IMR-90 (cell line): ENCODE measurements at regions not wholly inside any gene's neighbourhood (a gene's known extent, or its start where the extent isn't known, plus 50 kb on each side); places are given as distances from the start of the nearest gene placed in this dataset.

ENCODE experiments used
- ATAC-seq: fragments of 200-7000 bp; cut with Tn5 transposase; 2 replicates; pipeline ENCODE4 v1.9.1; 2020; ENCODE audit warnings: low read depth, mild to moderate bottlenecking, moderate library complexity
- BruUV-seq: library from RNA; stranded (reverse); fragments of 400-500 nt; replicated peaks from 2 replicates; lab custom pipeline; 2021; lab: Mats Ljungman, UMichigan
- CTCF ChIA-PET: fragments of 300-600 bp; formaldehyde crosslinking; extraction: SDS; loops from one replicate; lab custom pipeline; 2021; ENCODE audit warnings: antibody characterized with exemption; lab: Yijun Ruan, JAX
- POLR2A ChIA-PET: fragments of 300-600 bp; sonication (Branson Sonifier 250); formaldehyde crosslinking; loops from one replicate; lab custom pipeline; 2022; ENCODE audit warnings: antibody characterized with exemption; ENCODE audit not compliant: unreplicated experiment; lab: Charles Lee
- DNase-seq: peaks from one replicate; pipeline ENCODE4 v3.0.0; 2013
- H2AFZ ChIP-seq: replicated peaks from 2 replicates; pipeline ENCODE3; 2013; ENCODE audit warnings: low read length, mild to moderate bottlenecking; ENCODE audit not compliant: poor library complexity
- H2AK5ac ChIP-seq: 2 replicates; pipeline ENCODE4 v1.6.1; 2013; ENCODE audit warnings: low read depth, low read length, inconsistent platforms
- H2AK9ac ChIP-seq: replicated peaks from 2 replicates; pipeline ENCODE3; 2013; ENCODE audit warnings: mild to moderate bottlenecking, low read depth, low read length, moderate library complexity; ENCODE audit not compliant: poor library complexity
- H2BK120ac ChIP-seq: 2 replicates; pipeline ENCODE4 v1.6.1; 2013; ENCODE audit warnings: low read depth, low read length, inconsistent platforms
- H2BK15ac ChIP-seq: 3 replicates; pipeline ENCODE4 v1.6.1; 2013; ENCODE audit warnings: low read depth, low read length, inconsistent platforms
- H2BK20ac ChIP-seq: 2 replicates; pipeline ENCODE4 v1.6.1; 2013; ENCODE audit warnings: low read depth, mild to moderate bottlenecking, inconsistent platforms, low read length, moderate library complexity
- H2BK5ac ChIP-seq: 2 replicates; pipeline ENCODE4 v1.6.1; 2013; ENCODE audit warnings: mild to moderate bottlenecking, low read depth, low read length, inconsistent platforms; ENCODE audit not compliant: poor library complexity, severe bottlenecking
- H3K14ac ChIP-seq: replicated peaks from 2 replicates; pipeline ENCODE4 v1.6.1; 2013; ENCODE audit warnings: low read depth, low read length, inconsistent platforms
- H3K18ac ChIP-seq: 2 replicates; pipeline ENCODE4 v1.6.1; 2013; ENCODE audit warnings: low read depth, low read length, control low read depth
- H3K23ac ChIP-seq: 2 replicates; pipeline ENCODE4 v1.6.1; 2013; ENCODE audit warnings: low read depth, low read length, inconsistent platforms
- H3K27ac ChIP-seq: 2 replicates; pipeline ENCODE4 v1.5.1; 2013; ENCODE audit warnings: mild to moderate bottlenecking, control low read depth, low read length; ENCODE audit not compliant: insufficient read depth
- H3K27me3 ChIP-seq: 2 replicates; pipeline ENCODE4 v1.6.1; 2013; ENCODE audit warnings: low read length; ENCODE audit not compliant: control insufficient read depth, insufficient read depth
- H3K36me3 ChIP-seq: 2 replicates; pipeline ENCODE4 v1.6.1; 2013; ENCODE audit warnings: low read length, mixed read lengths; ENCODE audit not compliant: control insufficient read depth, insufficient read depth
- H3K4ac ChIP-seq: 2 replicates; pipeline ENCODE4 v1.6.1; 2013; ENCODE audit warnings: low read depth, low read length, inconsistent platforms
- H3K4me1 ChIP-seq: 2 replicates; pipeline ENCODE4 v1.6.1; 2013; ENCODE audit warnings: low read length, mixed read lengths; ENCODE audit not compliant: control insufficient read depth, insufficient read depth
- H3K4me2 ChIP-seq: 2 replicates; pipeline ENCODE4 v1.6.1; 2013; ENCODE audit warnings: low read depth, mild to moderate bottlenecking, control low read depth, low read length, moderate library complexity
- H3K4me3 ChIP-seq: 2 replicates; pipeline ENCODE4 v1.5.1; 2013; ENCODE audit warnings: low read depth, mild to moderate bottlenecking, control low read depth, low read length, moderate library complexity; ENCODE audit not compliant: insufficient read depth
- H3K56ac ChIP-seq: 2 replicates; pipeline ENCODE4 v1.6.1; 2013; ENCODE audit warnings: low read length, inconsistent platforms; ENCODE audit not compliant: insufficient read depth; ENCODE audit errors: extremely low read depth
- H3K79me1 ChIP-seq, 2 experiments: 2 replicates each; pipeline ENCODE4 v1.6.1; 2013; ENCODE audit warnings: low read length in 2 of 2, inconsistent platforms in 1 of 2, low read depth in 1 of 2
- H3K9ac ChIP-seq: 2 replicates; pipeline ENCODE4 v1.6.1; 2013; ENCODE audit warnings: low read depth, low read length, control low read depth
- H3K9me1 ChIP-seq: 2 replicates; pipeline ENCODE4 v1.6.1; 2013; ENCODE audit warnings: low read length, inconsistent platforms; ENCODE audit not compliant: insufficient read depth
- H3K9me3 ChIP-seq: 2 replicates; pipeline ENCODE4 v1.6.1; 2013; ENCODE audit warnings: low read length; ENCODE audit not compliant: control insufficient read depth, insufficient read depth
- H4K20me1 ChIP-seq: 2 replicates; pipeline ENCODE4 v1.6.1; 2013; ENCODE audit warnings: low read length, inconsistent platforms; ENCODE audit not compliant: insufficient read depth
- H4K5ac ChIP-seq: 2 replicates; pipeline ENCODE4 v1.6.1; 2013; ENCODE audit warnings: mild to moderate bottlenecking, low read depth, low read length, control low read depth
- H4K8ac ChIP-seq, 2 experiments: 2 replicates each; pipeline ENCODE4 v1.6.1; 2013; ENCODE audit warnings: low read depth in 2 of 2, low read length in 2 of 2, control low read depth in 1 of 2, inconsistent platforms in 1 of 2
- H4K91ac ChIP-seq: 2 replicates; pipeline ENCODE4 v1.6.1; 2013; ENCODE audit warnings: low read depth, low read length, inconsistent platforms; ENCODE audit not compliant: insufficient read depth
- BHLHE40 ChIP-seq: fragments of 150-350 bp; IDR thresholded peaks from 2 replicates; pipeline ENCODE4 v1.6.1; 2016; ENCODE audit warnings: mild to moderate bottlenecking, low read depth, low read length
- CEBPB ChIP-seq: IDR thresholded peaks from 2 replicates; pipeline ENCODE4 v1.6.1; 2012; ENCODE audit warnings: low read depth, low read length, improper control_type of control experiment
- CHD1 ChIP-seq: IDR thresholded peaks from 2 replicates; pipeline ENCODE4 v1.6.1; 2012; ENCODE audit warnings: low read depth, low read length, improper control_type of control experiment
- CTCF ChIP-seq: conservative IDR thresholded peaks from 2 replicates; pipeline ENCODE4 v1.5.1; 2012; ENCODE audit warnings: mild to moderate bottlenecking, low read depth, low read length, improper control_type of control experiment
- ELK1 ChIP-seq: fragments of 150-350 bp; IDR thresholded peaks from 2 replicates; pipeline ENCODE4 v1.6.1; 2016; ENCODE audit warnings: low read depth, mild to moderate bottlenecking, low read length, moderate library complexity, borderline replicate concordance
- FOS ChIP-seq: fragments of 150-350 bp; IDR thresholded peaks from 2 replicates; pipeline ENCODE4 v1.6.1; 2016; ENCODE audit warnings: low read depth, low read length
- MAFK ChIP-seq: IDR thresholded peaks from 2 replicates; pipeline ENCODE4 v1.6.1; 2012; ENCODE audit warnings: low read depth, low read length, improper control_type of control experiment
- MAZ ChIP-seq: IDR thresholded peaks from 2 replicates; pipeline ENCODE4 v1.6.1; 2012; ENCODE audit warnings: low read depth, mild to moderate bottlenecking, low read length, improper control_type of control experiment, moderate library complexity, borderline replicate concordance
- MXI1 ChIP-seq: IDR thresholded peaks from 2 replicates; pipeline ENCODE4 v1.6.1; 2012; ENCODE audit warnings: low read depth, mild to moderate bottlenecking, low read length, moderate library complexity, borderline replicate concordance
- NFE2L2 ChIP-seq: fragments of 150-350 bp; IDR thresholded peaks from 2 replicates; pipeline ENCODE4 v1.6.1; 2016; ENCODE audit warnings: low read depth, mild to moderate bottlenecking, low read length
- POLR2A ChIP-seq: IDR thresholded peaks from 2 replicates; pipeline ENCODE4 v1.6.1; 2012; ENCODE audit warnings: mild to moderate bottlenecking, low read depth, low read length
- RAD21 ChIP-seq: IDR thresholded peaks from 2 replicates; pipeline ENCODE4 v1.6.1; 2012; ENCODE audit warnings: low read length, improper control_type of control experiment
- RCOR1 ChIP-seq: IDR thresholded peaks from 2 replicates; pipeline ENCODE4 v1.6.1; 2012; ENCODE audit warnings: mild to moderate bottlenecking, low read length, improper control_type of control experiment; ENCODE audit not compliant: insufficient replicate concordance
- RFX5 ChIP-seq: IDR thresholded peaks from 2 replicates; pipeline ENCODE4 v1.8.0; 2012; ENCODE audit warnings: low read depth, mild to moderate bottlenecking, low read length, moderate library complexity
- SMC3 ChIP-seq: fragments of 150-350 bp; IDR thresholded peaks from 2 replicates; pipeline ENCODE4 v1.6.1; 2016; ENCODE audit warnings: low read depth, mild to moderate bottlenecking, antibody characterized with exemption, low read length, moderate library complexity
- USF2 ChIP-seq: fragments of 150-350 bp; IDR thresholded peaks from 2 replicates; pipeline ENCODE4 v1.6.1; 2017; ENCODE audit warnings: mild to moderate bottlenecking, antibody characterized with exemption, low read length, low read depth
- WGBS, 2 experiments: methylation state at CpG; one replicate each; pipeline versions ENCODE4 v1.1.5 to v1.1.7; 2013; ENCODE audit warnings: missing lambda C conversion rate in 2 of 2; ENCODE audit not compliant: insufficient read length in 1 of 2; ENCODE audit errors: extremely low coverage in 2 of 2; 5-methylcytosine and 5-hydroxymethylcytosine counted together
- dilution Hi-C: fragments of 300-500 bp; cut with HindIII; formaldehyde crosslinking; loops from one replicate; pipeline ENCODE4 v1.14.3; 2018; ENCODE audit warnings: low sequenced_read_pairs; ENCODE audit not compliant: unreplicated experiment
- in situ Hi-C: fragments of 300-500 bp; cut with MboI; formaldehyde crosslinking; loops from 3 replicates; pipeline ENCODE4 v1.14.3; 2019; ENCODE audit warnings: low sequenced_read_pairs, inconsistent platforms, mixed read lengths
- intact Hi-C: fragments of 100-400 bp; cut with micrococcal nuclease; formaldehyde crosslinking; loops from 2 replicates; pipeline ENCODE4 v1.10.0; 2022

- no peak overlapping the region for H4K5ac ChIP-seq
- WGBS, 2 experiments = no CpG with 5 or more reads among the region's 1 CpG
- no peak overlapping the region for H3K9ac ChIP-seq
- no TSS peak for BruUV-seq
- H3K4me2 ChIP-seq = no peak overlapping the region
- TF ChIP-seq NFE2L2 (no peak), SMC3 (no peak), MAFK (no peak), POLR2A (no peak), CHD1 (no peak), ELK1 (no peak), RCOR1 (no peak), USF2 (no peak), RAD21 (no peak), CTCF (no peak), CEBPB (no peak), BHLHE40 (no peak), RFX5 (no peak), FOS (no peak), MXI1 (no peak), MAZ (no peak)
- dilution Hi-C loops = no loop called here
- H3K79me1 ChIP-seq = no peaks in the 10 kb centered on the region
- H2BK20ac ChIP-seq = no peak overlapping the region
- H2AK5ac ChIP-seq = no peak overlapping the region
- H3K9me3 ChIP-seq = no peaks in the 10 kb centered on the region; the same call in 1 of the 2 replicates
- POLR2A ChIA-PET = no interaction called here
- no peaks in the 10 kb centered on the region for H3K4me1 ChIP-seq
- no peaks in the 10 kb centered on the region for H4K20me1 ChIP-seq
- no peak overlapping the region for H3K4ac ChIP-seq
- DNase-seq (no peak), ATAC-seq (no peak)
- H2BK120ac ChIP-seq = no peak overlapping the region
- H3K27me3 ChIP-seq = no peaks in the 10 kb centered on the region
- no peak overlapping the region for H2BK15ac ChIP-seq
- H3K27ac ChIP-seq = no peak overlapping the region
- H4K91ac ChIP-seq = no peak overlapping the region
- no peak overlapping the region for H3K56ac ChIP-seq
- CTCF ChIA-PET = no interaction called here
- H2BK5ac ChIP-seq = no peak overlapping the region
- no peaks in the 10 kb centered on the region for H3K36me3 ChIP-seq
- no peak overlapping the region for H4K8ac ChIP-seq
- in situ Hi-C loops = no loop called here
- H3K23ac ChIP-seq = no peak overlapping the region
- no peak overlapping the region for H3K4me3 ChIP-seq
- no peaks in the 10 kb centered on the region for H3K9me1 ChIP-seq
- H3K14ac ChIP-seq = no peak overlapping the region
- no peak overlapping the region for H2AK9ac ChIP-seq
- intact Hi-C loops = no loop called here
- no peak overlapping the region for H2AFZ ChIP-seq
- no peak overlapping the region for H3K18ac ChIP-seq
Measured at GRCh38 chr6:102485480-102485879, 1092.0 kb downstream of the GRIK2 start.
